ENCODE measurements at regions not wholly inside any gene's neighbourhood (a gene's known extent, or its start where the extent isn't known, plus 50 kb on each side); places are given as distances from the start of the nearest gene placed in this dataset.

DNA sequence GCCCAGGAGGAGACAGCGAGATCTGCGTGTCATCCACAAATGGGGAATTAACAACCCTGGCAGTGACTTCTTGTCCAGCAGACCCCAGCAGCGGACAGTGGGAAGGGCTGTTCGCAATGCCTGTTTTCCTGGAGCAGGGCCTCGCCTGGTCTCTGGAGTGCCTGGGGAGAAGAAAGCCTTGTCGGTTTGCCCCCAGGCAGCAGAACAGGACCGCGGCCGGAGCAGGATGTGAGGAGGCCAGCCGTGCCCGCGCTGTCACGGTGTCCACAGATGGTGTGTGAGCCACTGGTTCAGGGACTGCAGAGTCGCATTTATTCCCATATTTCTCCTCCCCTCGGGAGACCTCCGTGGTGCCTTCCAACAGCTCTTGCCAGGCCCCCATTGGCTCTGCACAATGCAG lies 68.5 kb upstream of the GSE1 start:
- TF ChIP-seq POLR2A (IDR thresholded peaks at IDR 0.05): no peak
- TF ChIP-seq CTCF (IDR thresholded peaks at IDR 0.05): no peak
- no peak overlapping the region for H3K4me3 ChIP-seq
- H3K9me3 ChIP-seq: peaks cover 0 to 8% (median 3%) of the 10 kb centered on the region in 12 donors
- ATAC-seq (no peak), DNase-seq (no peak)
- H3K4me1 ChIP-seq: peaks cover 0 to 16% (median 0%) of the 10 kb centered on the region in 12 donors
- intact Hi-C loops (cut with DNase I): loop anchor here in 1 of 10 donors (5.0 kb wide), 1 partner anchor 122 kb away; no protein-coding TSS in a partner anchor
- H3K36me3 ChIP-seq: no peaks in the 10 kb centered on the region
- H3K27me3 ChIP-seq: no peaks in the 10 kb centered on the region
- no peak overlapping the region for H3K27ac ChIP-seq
- WGBS, 4 donors: 68 to 78% (median 74%) methylated on average over 14 to 16 of the region's 16 CpGs

GRCh38 chr16:85545227-85545818 lies 67.8 kb upstream of the GSE1 start:
- 78 to 87% (median 83%) methylated on average over 7 of the region's 7 CpGs for WGBS, 4 donors
- no peak overlapping the region for H3K4me3 ChIP-seq
- TF ChIP-seq CTCF (IDR thresholded peaks at IDR 0.05) (no peak), POLR2A (IDR thresholded peaks at IDR 0.05) (no peak)
- H3K4me1 ChIP-seq: peaks cover 0 to 21% (median 2%) of the 10 kb centered on the region in 12 donors
- DNase-seq (no peak), ATAC-seq (no peak)
- no peaks in the 10 kb centered on the region for H3K27me3 ChIP-seq
- H3K27ac ChIP-seq: no peak overlapping the region
- intact Hi-C loops (cut with DNase I): no loop called here
- no peaks in the 10 kb centered on the region for H3K36me3 ChIP-seq
- H3K9me3 ChIP-seq: peaks cover 0 to 2% (median 0%) of the 10 kb centered on the region in 12 donors

- ATAC-seq: peak in 1 of 4 donors; percentile 19
- intact Hi-C loops (cut with DNase I): no loop called here
- 82 to 88% (median 85%) methylated on average over 21 of the region's 21 CpGs for WGBS, 4 donors
Observed at GRCh38 chr16:85546585-85547447, 66.3 kb upstream of the GSE1 start.

More at GRCh38 chr16:85546585-85547447, 66.3 kb upstream of the GSE1 start:
- Histone ChIP-seq H3K36me3 (no peaks in the 10 kb centered on the region), H3K27ac (no peak overlapping the region), H3K27me3 (no peaks in the 10 kb centered on the region), H3K9me3 (no peaks in the 10 kb centered on the region), H3K4me1 (peaks cover 0 to 28% (median 7%) of the 10 kb centered on the region in 12 donors), H3K4me3 (no peak overlapping the region)
- TF ChIP-seq POLR2A (IDR thresholded peaks at IDR 0.05): no peak
- TF ChIP-seq CTCF (IDR thresholded peaks at IDR 0.05): peak in 8 of 12 donors; percentile 22 to 41 (median 32)
- DNase-seq: no peak

Measured in heart left ventricle (tissue), 16 donors.